ENCODE measurements at regions not wholly inside any gene's neighbourhood (a gene's known extent, or its start where the extent isn't known, plus 50 kb on each side); places are given as distances from the start of the nearest gene placed in this dataset.

GRCh38 chr3:148540266-148540665 is 157.4 kb upstream of the AGTR1 start:
- no peak for TF ChIP-seq CTCF (optimal IDR thresholded peaks at IDR 0.05 in 1 of 3, IDR thresholded peaks at IDR 0.05 in 1 of 3, conservative IDR thresholded peaks at IDR 0.05 in 1 of 3; ENCODE audit: extremely low read depth in 1 of 3, insufficient read depth in 2 of 3, low read length in 3 of 3)
- no peak for TF ChIP-seq EZH2 (IDR thresholded peaks at IDR 0.05; ENCODE audit: low read length)

All from keratinocyte (primary cell).